ENCODE measurements at regions not wholly inside any gene's neighbourhood (a gene's known extent, or its start where the extent isn't known, plus 50 kb on each side); places are given as distances from the start of the nearest gene placed in this dataset.

- no peaks in the 10 kb centered on the region; the same call in 2 of the 3 replicates for H3K9me3 Mint-ChIP-seq
- no peak overlapping the region for H3K4me3 Mint-ChIP-seq
- Histone ChIP-seq H3K4me3 (no peak overlapping the region), H3K4me2 (no peak overlapping the region), H4K20me1 (replicated peaks; ENCODE audit: insufficient read depth) (no peaks in the 10 kb centered on the region), H2AFZ (no peak overlapping the region), H3K27ac (ENCODE audit: low read depth) (no peak overlapping the region), H3F3A (replicated peaks; ENCODE audit: low read depth) (no peaks in the 10 kb centered on the region), H3K9me2 (ENCODE audit: insufficient read depth) (peaks cover 16% of the 10 kb centered on the region; the same call in 1 of the 2 replicates), H3K36me3 (ENCODE audit: insufficient read depth) (no peaks in the 10 kb centered on the region), H3K4me1 (ENCODE audit: insufficient read depth) (no peaks in the 10 kb centered on the region), H3K27me3 (ENCODE audit: insufficient read depth) (no peaks in the 10 kb centered on the region), H3K79me2 (replicated peaks; ENCODE audit: insufficient read depth) (no peaks in the 10 kb centered on the region)
- ATAC-seq: no peak
- no peaks in the 10 kb centered on the region for H3K36me3 Mint-ChIP-seq (ENCODE audit: low read depth)
- TF ChIP-seq NANOG (IDR thresholded peaks at IDR 0.05; ENCODE audit: borderline replicate concordance) (no peak), ZNF462 (CRISPR knock-in tag; IDR thresholded peaks at IDR 0.05) (no peak), CREB1 (CRISPR knock-in tag; IDR thresholded peaks at IDR 0.05; ENCODE audit: low read depth) (no peak), STAT1 (IDR thresholded peaks at IDR 0.05; ENCODE audit: unreplicated experiment) (no peak), CTCF (conservative IDR thresholded peaks at IDR 0.05; ENCODE audit: low read depth in 2 of 2) (no peak), EZH2 (IDR thresholded peaks at IDR 0.05; ENCODE audit: low read depth, unreplicated experiment) (no peak), POLR2AphosphoS5 (IDR thresholded peaks at IDR 0.05; ENCODE audit: low read depth) (no peak), ETS1 (IDR thresholded peaks at IDR 0.05) (no peak), JUNB (IDR thresholded peaks at IDR 0.05; ENCODE audit: unreplicated experiment) (no peak), REST (IDR thresholded peaks at IDR 0.05; ENCODE audit: unreplicated experiment) (no peak), EZH2phosphoT487 (IDR thresholded peaks at IDR 0.05; ENCODE audit: unreplicated experiment) (no peak), ZNF114 (CRISPR knock-in tag; IDR thresholded peaks at IDR 0.05) (no peak), ZNF331 (CRISPR knock-in tag; IDR thresholded peaks at IDR 0.05; ENCODE audit: low read depth) (no peak)
- DNase-seq (ENCODE audit: low spot score): no peak
- no peaks in the 10 kb centered on the region for H3K27me3 Mint-ChIP-seq (ENCODE audit: insufficient read depth, low read depth, poor library complexity)
- H3K4me1 Mint-ChIP-seq: no peaks in the 10 kb centered on the region
- H3K27ac Mint-ChIP-seq: no peak overlapping the region
Observed at GRCh38 chr5:74231697-74232096, 408.8 kb downstream of the ENC1 start.

Measured in GM23338 (cell line).